OCI-M2 (cell line): ENCODE measurements at regions not wholly inside any gene's neighbourhood (a gene's known extent, or its start where the extent isn't known, plus 50 kb on each side); places are given as distances from the start of the nearest gene placed in this dataset.

Experiments
- DNase-seq: peaks from one replicate; lab custom pipeline; 2025; ENCODE audit not compliant: unreplicated experiment; lab: John Stamatoyannopoulos, UW

GRCh38 chr15:94673801-94674200 is 442.4 kb downstream of the MCTP2 start:
- no peak for DNase-seq

GRCh38 chr15:94674296-94674695 is 442.9 kb downstream of the MCTP2 start:
- DNase-seq = no peak

- no peak for DNase-seq
Observed at GRCh38 chr15:94677202-94677790, 445.9 kb downstream of the MCTP2 start.

- no peak for DNase-seq
Observed at GRCh38 chr15:94682171-94682570, 450.8 kb downstream of the MCTP2 start.

- no peak for DNase-seq
Observed at GRCh38 chr15:94683902-94684301, 452.5 kb downstream of the MCTP2 start.

- no peak for DNase-seq
Observed at GRCh38 chr15:94691169-94691568, 459.8 kb downstream of the MCTP2 start.

GRCh38 chr15:94692710-94693109 is 461.3 kb downstream of the MCTP2 start:
- DNase-seq = no peak

GRCh38 chr15:94700211-94700610 is 468.9 kb downstream of the MCTP2 start:
- no peak for DNase-seq

- no peak for DNase-seq
Observed at GRCh38 chr15:94701281-94701985, 470.1 kb downstream of the MCTP2 start.

- DNase-seq = no peak
Observed at GRCh38 chr15:94703596-94703995, 472.2 kb downstream of the MCTP2 start.

- no peak for DNase-seq
Observed at GRCh38 chr15:94704421-94704820, 473.1 kb downstream of the MCTP2 start.

- DNase-seq = no peak
Observed at GRCh38 chr15:94704946-94705345, 473.6 kb downstream of the MCTP2 start.

GRCh38 chr15:94709319-94709718 is 478.0 kb downstream of the MCTP2 start:
- no peak for DNase-seq

- no peak for DNase-seq
Observed at GRCh38 chr15:94722024-94722636, 490.8 kb downstream of the MCTP2 start.

GRCh38 chr15:94723801-94724200 is 492.4 kb downstream of the MCTP2 start:
- no peak for DNase-seq

GRCh38 chr15:94731286-94731685 is 499.9 kb downstream of the MCTP2 start:
- no peak for DNase-seq

- no peak for DNase-seq
Observed at GRCh38 chr15:94734460-94734859, 503.1 kb downstream of the MCTP2 start.

- DNase-seq = no peak
Observed at GRCh38 chr15:94736236-94736635, 504.9 kb downstream of the MCTP2 start.

GRCh38 chr15:94739639-94740038 is 508.3 kb downstream of the MCTP2 start:
- no peak for DNase-seq

- DNase-seq = no peak
Observed at GRCh38 chr15:94740469-94740868, 509.1 kb downstream of the MCTP2 start.

- no peak for DNase-seq
Observed at GRCh38 chr15:94743668-94744067, 512.3 kb downstream of the MCTP2 start.

- no peak for DNase-seq
Observed at GRCh38 chr15:94744080-94744793, 512.9 kb downstream of the MCTP2 start.
